HL-60 (cell line): ENCODE measurements at regions not wholly inside any gene's neighbourhood (a gene's known extent, or its start where the extent isn't known, plus 50 kb on each side); places are given as distances from the start of the nearest gene placed in this dataset.

ENCODE experiments used
- DNase-seq, 2 experiments: peaks; one replicate each; pipeline ENCODE4 v3.0.0-alpha.2; 2010 to 2020; ENCODE audit warnings: low read depth in 1 of 2, low spot score in 1 of 2
- H3K27ac ChIP-seq: fragments of 250-450 bp; sonication (Bioruptor Pico); replicated peaks from 2 replicates; pipeline ENCODE4 v1.5.1; 2020; ENCODE audit warnings: mild to moderate bottlenecking, moderate library complexity
- H3K27me3 ChIP-seq: fragments of 250-450 bp; sonication (Bioruptor Pico); 2 replicates; pipeline ENCODE4 v1.5.1; 2021; ENCODE audit warnings: mild to moderate bottlenecking, moderate library complexity; ENCODE audit not compliant: insufficient read depth, poor library complexity, severe bottlenecking
- H3K4me3 ChIP-seq: replicated peaks from 2 replicates; pipeline ENCODE4 v1.5.1; 2011; ENCODE audit warnings: mild to moderate bottlenecking, control low read depth, low read length; ENCODE audit not compliant: insufficient read depth
- CTCF ChIP-seq: IDR thresholded peaks from one replicate; pipeline ENCODE4 v1.5.1; 2011; ENCODE audit warnings: low read length, control low read depth, inconsistent platforms; ENCODE audit not compliant: insufficient read depth
- GABPA ChIP-seq: IDR thresholded peaks from 2 replicates; pipeline ENCODE4 v1.6.1; 2012; ENCODE audit warnings: low read depth
- POLR2AphosphoS5 ChIP-seq: IDR thresholded peaks from 2 replicates; pipeline ENCODE4 v1.6.1; 2012; ENCODE audit warnings: low read depth
- REST ChIP-seq: IDR thresholded peaks from 2 replicates; pipeline ENCODE4 v1.6.1; 2012; ENCODE audit warnings: low read depth; ENCODE audit not compliant: insufficient replicate concordance
- SPI1 ChIP-seq: IDR thresholded peaks from 2 replicates; pipeline ENCODE4 v1.6.1; 2012; ENCODE audit warnings: low read depth, mild to moderate bottlenecking, borderline replicate concordance

DNA sequence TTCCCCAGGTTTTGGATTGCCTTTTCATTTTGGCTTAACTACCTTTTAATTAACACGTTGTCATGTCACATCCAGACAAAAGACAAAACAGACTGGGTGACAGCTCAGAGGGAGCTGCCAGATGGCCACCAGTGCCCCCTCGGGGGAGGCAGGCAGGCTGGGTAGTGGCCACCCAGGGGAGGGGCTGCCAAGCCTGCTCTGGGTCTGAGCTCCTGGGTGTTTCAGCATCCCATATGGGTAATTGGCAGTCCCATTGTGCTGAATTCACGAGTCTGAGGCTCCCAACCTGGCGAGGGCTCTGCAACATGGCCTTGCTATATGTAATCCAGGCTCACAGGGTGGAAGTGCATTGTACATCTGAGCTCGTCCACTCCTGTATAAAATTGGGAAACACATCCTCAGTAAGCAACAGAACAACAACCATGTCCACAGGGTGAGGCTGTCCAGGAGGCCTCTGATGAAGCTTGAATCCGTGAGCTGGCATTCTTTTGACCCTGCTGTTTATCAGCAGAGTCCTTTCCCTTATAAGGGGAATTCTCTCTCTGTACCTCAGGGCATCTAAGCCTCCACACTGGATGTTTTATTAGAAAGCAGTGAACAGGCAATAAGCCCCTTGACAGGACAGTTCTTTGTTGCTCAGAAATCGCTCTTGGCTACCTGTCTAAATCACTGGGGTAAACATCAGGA is 111.7 kb upstream of the SLC22A23 start:
- Histone ChIP-seq H3K4me3 (no peak overlapping the region), H3K27ac (no peak overlapping the region), H3K27me3 (peaks cover 5% of the 10 kb centered on the region)
- TF ChIP-seq GABPA: no peak
- TF ChIP-seq SPI1: no peak
- TF ChIP-seq REST: no peak
- no peak for TF ChIP-seq POLR2AphosphoS5
- TF ChIP-seq CTCF: no peak
- no peak for DNase-seq

DNA sequence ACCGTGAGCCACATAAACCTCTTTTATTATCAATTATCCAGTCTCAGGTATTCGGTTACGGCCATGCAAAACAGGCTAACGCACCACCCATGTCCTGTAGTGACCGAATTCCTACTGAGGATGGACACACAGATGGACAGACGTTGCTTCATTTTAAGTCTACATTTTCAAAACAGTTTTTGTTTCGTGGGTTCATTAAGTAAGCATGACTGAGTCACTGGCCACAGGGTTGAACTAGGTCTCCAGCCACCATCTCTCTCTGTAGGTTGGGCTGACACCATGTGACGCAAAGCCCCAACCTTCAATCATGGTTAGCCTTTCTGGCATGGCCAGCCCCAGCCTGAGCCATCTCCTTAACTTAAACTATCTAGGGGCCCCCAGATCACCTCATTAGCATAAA is 110.0 kb upstream of the SLC22A23 start:
- no peak for DNase-seq

More for the DNA sequence above, 110.0 kb upstream of the SLC22A23 start:
- Histone ChIP-seq H3K27me3 (peaks cover 5% of the 10 kb centered on the region), H3K27ac (no peak overlapping the region), H3K4me3 (no peak overlapping the region)
- no peak for TF ChIP-seq POLR2AphosphoS5
- no peak for TF ChIP-seq REST
- TF ChIP-seq CTCF: no peak
- no peak for TF ChIP-seq GABPA
- no peak for TF ChIP-seq SPI1
